HG03439 (cell line): ENCODE measurements at regions not wholly inside any gene's neighbourhood (a gene's known extent, or its start where the extent isn't known, plus 50 kb on each side); places are given as distances from the start of the nearest gene placed in this dataset.
A peak's percentile ranks its signal among the peaks of the same experiment; 100 is the strongest.

Source experiments
- ATAC-seq: cut with Tn5 transposase; IDR thresholded peaks from one replicate; pipeline ENCODE4 v1.9.1; 2021; ENCODE audit warnings: mild to moderate bottlenecking, moderate library complexity; ENCODE audit not compliant: unreplicated experiment

DNA sequence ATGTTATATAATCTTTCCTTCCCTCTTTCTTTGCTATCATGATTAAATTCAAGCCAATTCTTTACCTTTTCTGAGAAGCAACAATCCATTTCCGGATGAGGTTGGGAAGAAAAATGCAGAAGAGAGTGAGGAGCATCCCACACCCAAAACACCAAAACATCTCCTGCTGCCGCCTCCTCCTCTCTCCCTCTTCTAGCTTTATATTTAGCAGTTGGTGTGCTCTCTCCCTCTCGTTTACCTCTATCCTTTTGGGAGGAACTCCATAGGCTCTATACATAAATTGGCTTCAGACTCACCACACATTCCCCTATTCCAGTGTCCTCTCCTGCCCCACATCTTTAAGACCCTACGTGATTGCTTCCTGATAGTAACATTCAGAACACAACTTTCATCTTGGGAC is 332.2 kb upstream of the PLXNA2 start:
- no peak for ATAC-seq

DNA sequence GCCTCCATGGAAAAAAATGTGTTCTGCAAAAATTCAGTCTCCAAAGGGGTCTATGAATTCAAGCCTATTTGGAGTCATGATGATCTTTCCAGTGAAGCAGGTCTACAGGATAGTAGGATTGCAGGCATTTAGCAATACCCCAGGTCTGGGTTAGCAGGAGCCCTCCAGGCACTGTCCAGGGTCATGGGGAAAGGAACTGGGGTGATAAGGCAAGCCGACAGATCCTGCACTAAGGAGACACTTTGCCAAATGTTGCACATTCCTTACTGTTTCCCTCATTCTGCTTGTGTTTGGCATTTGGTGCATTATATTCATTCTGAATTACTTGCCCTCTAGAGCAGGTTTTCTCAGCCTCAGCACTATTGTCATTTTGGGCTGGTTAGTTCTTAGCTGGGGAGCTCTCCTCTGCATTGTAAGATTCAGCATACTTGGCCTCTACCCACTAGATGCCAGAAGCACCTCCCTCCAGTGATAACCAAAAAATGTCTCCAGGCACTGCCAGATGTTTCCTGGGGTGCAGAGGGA is 333.3 kb upstream of the PLXNA2 start:
- no peak for ATAC-seq

DNA sequence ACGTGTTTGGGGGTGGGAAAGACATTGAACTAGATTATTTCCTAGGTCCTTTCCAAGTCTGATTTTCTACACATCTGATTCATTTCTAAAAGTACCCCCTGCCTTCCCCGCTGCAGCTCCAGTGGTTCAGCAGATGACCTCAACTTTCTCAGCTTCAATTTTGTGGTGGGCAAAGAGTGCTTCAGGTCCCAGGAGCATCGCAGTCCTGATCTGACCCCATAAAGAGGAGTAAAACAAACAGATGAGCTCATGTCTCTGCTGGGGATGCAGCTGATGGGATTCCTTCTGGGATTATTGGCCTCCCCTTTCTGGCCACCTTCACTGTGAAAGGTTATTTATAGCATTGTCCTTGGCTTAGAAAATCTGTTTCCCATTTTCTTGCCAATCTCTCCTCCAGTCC is 337.0 kb upstream of the PLXNA2 start:
- ATAC-seq: no peak

DNA sequence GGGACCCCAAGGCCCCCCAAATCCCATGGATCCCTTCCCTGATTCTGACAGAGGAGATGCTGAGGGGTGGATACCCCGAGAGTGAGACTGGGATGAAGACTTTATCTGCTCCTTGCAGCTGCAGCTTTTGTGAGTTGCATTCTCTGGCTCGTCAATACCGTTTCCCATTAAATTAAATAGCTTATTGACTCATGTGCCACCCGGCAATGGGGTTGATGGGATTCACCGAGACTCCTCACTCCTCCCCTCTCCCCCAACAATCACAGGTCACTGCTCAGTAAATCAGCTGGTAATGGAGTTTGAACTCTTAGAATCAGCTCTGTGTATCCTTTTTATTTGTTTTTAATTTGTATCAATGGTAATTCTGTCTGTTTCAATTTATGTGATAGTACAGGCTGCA is 337.5 kb upstream of the PLXNA2 start:
- no peak for ATAC-seq

DNA sequence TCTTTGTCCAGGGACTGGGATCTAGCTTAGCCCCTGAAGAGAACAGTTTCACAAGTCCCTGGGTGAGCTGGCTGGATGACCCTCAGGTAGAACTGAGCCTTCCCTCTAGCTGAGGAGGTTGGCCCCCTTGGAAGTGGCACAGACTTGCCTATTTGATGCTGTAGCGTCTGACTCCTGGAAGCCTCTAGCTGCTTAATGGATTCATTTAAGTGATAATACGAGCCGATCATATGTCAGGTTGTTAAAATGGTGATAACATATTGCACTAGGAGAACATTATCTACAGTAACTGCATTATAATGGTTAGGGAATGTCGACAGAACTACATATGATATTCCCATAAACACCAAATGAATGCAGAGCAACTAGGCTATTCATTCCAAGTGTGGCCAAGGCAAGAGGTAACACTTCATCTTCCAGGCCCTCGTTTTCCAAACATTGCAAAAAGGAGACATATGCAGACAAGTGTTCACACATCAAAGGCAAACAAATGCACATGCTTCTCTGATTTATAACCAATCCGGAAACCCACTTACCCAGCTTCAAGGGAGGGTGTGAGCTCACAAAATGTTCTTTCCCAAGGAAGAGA is 340.1 kb upstream of the PLXNA2 start:
- no peak for ATAC-seq

DNA sequence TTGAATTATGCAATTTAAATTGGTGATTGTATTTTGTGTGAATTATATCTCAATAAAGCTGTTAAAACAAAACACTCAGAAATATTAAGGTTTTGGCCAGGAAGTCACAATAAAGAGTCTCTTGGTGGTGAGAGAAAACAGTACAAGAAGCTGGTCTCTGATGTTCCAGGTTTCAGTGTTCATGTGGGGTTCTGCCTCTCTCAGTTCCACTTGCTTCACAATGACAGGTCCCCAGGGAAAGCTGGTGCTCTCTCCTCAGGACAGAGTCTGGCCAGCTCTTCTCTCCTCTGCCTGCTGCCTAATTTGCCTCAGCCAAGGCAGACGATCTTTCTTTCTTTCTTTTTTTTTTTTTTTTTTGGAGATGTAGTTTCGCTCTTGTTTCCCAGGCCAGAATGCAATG is 342.9 kb upstream of the PLXNA2 start:
- no peak for ATAC-seq

DNA sequence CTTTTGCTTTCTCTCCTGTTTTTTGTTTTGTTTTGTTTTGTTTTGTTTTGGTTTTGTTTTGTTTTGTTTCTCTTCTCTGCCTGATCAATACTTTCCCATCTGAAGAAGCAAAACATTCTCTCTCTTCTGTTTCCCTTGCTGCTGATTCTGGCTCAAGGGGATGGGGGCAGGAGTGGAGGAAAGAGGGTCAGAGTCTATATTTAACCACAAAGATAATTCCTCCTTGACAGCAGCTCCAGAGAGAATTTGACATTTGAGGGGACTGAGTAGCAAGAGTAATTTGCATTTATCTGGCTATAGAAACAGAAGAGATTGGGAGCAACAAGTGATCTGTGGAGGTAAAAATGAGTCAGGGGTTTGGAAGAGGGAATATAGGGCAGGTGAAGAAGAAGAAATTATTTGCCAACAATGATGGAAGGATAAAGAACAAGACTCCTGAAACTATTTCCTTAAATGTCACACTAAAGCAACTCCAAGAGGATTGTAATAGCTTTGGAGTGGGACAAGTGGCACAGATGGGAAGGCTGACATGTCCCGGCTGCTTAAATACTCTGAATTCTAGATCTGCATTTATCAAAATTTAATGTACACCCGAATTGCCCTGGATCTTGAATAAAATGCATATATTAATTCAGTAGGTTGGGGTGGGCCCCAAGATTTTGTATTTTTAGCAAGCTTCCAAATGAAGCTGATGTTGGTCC is 349.3 kb upstream of the PLXNA2 start:
- ATAC-seq: no peak

DNA sequence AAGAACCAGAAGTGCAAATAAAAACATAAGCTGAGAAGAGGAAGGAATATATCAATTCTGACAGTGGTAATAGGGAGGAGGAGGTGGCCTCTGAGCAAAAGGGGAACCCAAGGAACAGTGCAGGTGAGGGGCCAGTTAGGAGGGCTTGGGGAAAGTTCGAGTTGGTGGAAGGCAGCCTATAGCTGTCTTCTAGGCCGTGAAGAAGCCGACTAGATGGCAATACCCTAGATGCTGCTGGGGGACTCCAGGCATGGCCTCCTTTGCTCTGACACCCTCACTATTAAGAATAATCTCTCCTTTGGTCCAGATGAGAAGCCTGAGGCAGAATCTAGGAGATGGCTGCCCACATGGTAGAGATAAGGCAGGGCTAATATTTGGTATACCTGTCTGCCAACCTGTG is 351.1 kb upstream of the PLXNA2 start:
- no peak for ATAC-seq

DNA sequence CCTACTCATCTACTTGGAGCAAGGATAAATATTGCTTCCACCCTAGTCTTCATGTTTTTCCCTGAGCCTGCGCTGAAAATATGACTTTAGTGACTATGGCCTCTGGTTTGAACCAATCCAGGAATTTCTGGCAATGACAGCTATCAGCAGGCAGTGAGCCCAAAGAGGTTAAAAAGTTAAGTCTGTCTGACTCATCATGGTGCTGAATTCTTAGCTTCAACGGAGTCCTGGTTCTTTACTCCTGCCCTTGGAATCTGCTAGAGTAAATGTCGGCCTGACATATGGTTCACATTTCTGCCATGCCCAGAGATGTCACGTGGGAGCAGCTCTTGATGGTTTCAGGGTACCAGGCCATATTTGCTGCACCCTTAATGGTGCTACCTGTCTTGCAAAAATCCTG is 351.6 kb upstream of the PLXNA2 start:
- no peak for ATAC-seq

DNA sequence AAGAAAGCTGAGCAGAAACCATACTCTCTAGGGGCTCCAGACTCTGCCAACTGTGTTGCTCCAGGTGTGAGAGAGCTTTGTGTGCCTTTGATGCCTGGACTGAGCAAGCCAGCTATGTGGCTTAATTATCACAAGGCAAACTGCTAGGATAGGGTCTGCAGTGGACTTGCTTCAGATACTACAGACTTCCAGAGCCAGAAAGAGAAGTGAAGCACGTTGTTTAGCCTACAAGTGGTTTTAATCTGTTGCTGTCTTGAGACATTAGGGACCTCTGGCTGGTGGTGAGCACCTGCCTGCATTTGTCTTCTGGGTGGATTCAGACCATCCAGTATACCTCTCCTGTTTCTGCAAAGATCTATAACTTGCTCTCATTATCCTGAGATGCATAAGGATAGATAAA is 353.4 kb upstream of the PLXNA2 start:
- ATAC-seq: no peak

DNA sequence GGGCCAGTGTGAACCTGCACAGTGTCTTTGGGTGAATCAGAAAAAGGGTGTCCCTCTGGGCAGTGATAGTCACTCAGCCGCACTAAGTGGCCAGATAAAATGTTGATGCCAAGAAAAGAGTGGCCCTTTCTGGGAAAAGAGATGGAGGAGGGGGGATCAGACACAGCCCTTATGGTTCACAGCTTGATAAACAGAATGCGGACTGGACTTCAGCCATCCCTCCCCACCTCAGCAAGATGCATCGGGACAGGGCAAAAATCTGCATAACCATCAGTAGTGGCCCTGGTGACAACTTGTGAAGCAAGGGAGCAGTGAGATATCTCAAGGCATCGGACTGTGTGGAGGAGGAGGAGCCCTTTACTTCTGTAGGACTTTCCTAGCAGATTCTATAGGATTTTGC is 353.8 kb upstream of the PLXNA2 start:
- no peak for ATAC-seq

DNA sequence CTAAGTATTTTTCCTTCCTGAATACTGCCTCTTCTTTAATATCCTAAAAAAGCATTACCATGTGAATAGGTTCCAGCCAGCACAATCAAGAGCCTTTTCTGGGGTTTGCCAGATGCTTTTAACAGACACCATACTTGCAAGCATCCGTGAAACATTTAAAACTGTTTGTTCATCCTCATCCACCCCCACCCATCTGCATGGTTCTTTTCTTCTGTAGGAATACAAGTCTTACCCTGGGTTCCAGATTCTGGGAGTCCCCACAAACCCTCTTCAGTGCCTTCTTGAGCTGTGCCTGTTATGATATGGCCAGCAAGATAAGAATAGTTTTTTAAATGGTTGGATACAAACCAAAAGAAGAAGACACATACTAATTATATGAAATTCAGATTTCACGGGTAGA is 354.9 kb upstream of the PLXNA2 start:
- ATAC-seq: no peak

DNA sequence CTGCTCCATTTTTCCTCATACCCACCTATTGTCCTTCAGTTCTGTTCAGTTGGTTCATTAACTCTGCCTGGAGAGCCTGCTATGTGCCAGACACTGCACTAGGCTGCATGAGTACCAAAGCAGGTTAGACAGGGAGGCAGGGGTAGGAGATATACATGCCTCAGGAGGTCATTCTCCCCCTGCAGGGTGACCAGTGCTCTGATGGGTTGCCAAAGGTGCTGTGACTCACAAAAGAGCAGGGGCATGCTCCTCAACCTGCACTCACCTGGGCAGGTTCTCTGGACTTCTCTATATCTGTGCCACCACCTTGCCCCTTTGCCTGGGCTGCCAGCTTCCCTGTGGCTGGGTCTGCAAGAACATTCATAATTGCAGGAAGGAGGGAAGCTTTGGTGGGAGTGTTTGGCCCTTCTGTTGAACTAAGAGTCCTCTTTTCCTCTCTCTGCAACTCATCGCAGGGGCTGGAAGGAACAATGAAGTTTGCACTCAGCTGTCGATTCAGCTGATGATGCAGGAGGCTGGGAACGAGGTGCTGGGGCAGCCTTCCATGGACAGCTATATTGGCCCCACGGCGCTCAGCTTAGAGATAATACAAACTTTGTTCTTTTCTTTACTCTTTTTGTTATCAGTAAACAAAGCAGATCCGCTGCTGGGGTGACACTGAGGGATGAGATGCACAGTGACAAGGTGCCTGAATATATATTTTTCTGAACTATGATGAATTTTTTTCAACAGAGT is 356.4 kb upstream of the PLXNA2 start:
- ATAC-seq: no peak

DNA sequence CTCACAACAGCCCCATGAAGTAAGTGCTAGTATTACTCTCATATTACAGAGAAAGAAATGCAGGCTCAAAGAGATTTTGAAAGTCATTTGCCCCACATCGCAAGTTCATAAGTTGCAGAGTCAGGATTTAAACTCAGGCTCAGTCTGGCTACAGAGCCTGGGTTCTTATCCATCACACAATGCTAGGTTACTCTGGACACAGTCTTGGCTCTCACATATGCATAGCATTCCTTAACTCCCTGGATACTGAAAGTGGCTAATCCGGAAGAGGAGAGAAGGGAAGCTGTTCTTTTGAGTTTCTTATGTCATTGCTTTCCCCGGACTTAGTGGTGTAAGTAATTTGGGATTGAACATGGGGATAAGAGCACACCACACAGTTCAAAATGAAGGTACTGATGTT is 357.4 kb upstream of the PLXNA2 start:
- no peak for ATAC-seq

DNA sequence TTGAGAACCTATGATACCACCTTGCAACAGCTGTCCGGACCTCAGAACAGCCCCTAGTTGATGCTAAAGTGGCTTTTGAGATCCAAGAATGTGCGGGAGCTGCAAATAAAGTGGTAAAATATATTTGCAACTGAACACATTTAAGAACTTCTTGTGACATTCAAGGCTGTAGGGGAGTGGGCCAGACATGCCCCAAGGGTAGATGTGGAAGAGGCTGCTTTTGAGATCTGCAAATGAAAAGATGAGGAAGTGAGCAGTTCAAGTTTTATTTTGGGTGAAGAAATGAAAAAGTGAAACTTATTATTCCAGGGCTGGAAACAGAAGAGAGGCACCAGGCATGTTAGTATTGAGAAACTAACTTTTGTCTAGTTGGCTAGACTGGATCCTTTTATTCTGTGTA is 359.5 kb upstream of the PLXNA2 start:
- ATAC-seq: no peak

DNA sequence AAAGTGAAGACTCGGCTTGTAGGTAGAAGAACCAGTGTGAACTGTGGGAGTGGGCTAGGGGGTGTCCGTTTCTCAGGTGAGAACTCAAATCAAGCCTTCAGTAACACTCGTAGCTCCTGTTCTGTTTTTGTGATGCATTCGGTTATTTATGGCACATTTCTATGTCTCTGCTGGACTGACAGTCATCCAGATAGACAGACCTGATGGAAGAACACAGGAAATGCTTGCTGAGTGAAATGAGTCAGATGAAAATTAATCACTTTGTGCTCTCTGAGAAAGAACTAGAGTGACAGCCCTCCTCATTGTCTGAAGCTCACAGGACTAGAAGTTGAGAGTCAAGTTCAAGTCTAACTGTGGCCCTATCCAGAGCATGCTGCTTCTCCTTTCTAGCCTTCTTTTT is 360.1 kb upstream of the PLXNA2 start:
- ATAC-seq: peak; percentile 92

DNA sequence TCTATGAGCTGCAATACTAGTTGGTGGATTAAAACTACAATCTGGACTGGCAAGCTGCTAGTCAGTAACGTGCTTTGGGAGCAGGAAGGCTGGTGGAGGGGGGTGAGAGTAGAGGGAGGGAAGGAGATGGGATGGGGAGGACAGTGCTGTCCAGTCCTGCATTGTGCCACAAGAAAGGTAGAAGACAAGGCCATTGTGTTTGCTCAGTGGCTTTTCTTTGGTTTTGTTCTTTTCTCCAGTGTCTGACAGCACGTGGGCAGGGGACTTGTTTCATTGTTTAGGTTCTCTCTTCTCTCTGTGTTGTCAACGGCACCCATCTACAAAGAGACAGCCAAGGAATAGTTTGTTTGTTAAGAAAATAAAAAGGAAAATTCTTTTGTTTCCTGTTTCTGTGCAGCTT is 362.8 kb upstream of the PLXNA2 start:
- ATAC-seq: no peak

DNA sequence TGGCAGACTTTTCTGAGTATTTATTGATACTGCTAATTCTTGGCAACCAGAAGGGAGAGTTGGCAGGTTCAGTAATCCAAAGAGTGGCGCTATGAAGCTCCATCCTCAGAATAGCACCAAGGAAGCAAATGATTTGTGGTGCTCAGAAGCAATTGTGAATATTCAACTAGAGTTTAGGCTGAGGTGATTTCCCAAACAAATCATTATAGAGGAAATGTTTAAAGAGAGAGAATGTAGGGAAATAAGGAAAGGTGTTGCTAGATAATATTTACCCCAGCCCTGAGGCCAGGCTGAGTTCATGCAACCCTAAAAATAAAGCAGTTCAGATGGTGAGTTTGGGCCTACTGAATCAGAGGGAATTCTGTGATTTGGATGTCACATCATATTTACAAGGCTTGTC is 363.4 kb upstream of the PLXNA2 start:
- ATAC-seq: no peak

DNA sequence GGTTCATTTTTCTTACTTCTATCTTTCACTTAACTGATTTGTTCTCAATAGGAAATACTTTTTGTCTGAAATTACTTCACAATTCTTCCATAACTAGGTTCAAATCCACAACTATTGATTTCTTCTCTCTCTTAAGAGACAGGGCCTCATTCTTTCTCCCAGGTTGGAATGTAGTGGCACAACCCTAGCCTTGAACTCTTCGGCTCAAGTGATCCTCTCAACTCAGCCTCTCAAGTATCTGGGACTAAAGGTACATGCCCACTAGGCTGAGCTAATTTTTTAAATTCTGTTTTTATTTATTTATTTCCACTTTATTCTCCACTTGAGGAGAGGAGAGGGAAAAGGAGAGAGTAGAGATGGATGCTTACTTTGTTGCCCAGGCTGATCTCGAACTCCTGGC is 370.4 kb upstream of the PLXNA2 start:
- no peak for ATAC-seq

DNA sequence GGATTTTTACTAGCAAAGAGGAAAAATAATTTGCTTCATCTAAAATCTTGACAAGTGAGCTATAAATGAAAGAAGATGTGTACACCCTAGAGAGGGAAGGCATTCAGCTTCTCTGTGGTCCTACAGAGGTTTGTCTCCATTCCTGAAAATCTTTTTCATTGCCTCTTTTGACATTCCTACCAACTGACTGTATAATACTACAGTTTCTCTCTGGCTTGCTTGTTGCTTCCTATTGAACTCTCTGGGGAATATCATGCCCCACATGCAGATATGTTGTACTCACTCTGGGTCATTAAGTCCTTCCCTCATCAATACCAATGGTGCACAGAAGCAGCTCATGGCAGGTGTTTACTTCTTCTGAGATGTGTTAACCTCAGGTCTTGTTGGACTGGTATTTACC is 371.2 kb upstream of the PLXNA2 start:
- no peak for ATAC-seq

DNA sequence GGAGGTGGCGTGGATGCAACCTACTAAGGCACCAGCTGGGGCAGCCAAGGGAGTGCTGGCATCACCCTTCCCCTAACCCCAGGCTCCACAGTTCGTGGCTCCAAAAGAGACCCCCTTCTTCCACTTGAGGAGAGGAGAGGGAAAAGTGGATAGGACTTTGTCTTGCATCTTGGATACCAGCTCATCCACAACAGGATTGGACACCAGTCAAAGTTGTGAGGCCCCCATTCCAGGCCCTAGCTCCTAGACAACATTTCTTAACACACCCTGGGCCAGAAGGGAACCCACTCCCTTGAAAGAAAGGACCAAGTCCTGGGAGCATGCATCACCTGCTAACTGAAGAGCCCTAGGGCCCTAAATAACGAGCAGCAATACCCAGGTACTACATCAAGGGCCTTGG is 372.6 kb upstream of the PLXNA2 start:
- no peak for ATAC-seq
